Esophagus squamous epithelium (tissue), 5 donors: ENCODE measurements at regions not wholly inside any gene's neighbourhood (a gene's known extent, or its start where the extent isn't known, plus 50 kb on each side); places are given as distances from the start of the nearest gene placed in this dataset.

ENCODE experiments used
- DNase-seq: peaks from one replicate; lab custom pipeline; 2025; lab: John Stamatoyannopoulos, UW
- H3K27ac ChIP-seq, 4 donors: fragments of 200-600 bp; sonication (generic); one replicate each; pipeline ENCODE4 v1.5.1; 2016 to 2019; ENCODE audit warnings: mild to moderate bottlenecking in 1 of 4
- H3K27me3 ChIP-seq, 4 donors: fragments of 200-600 bp; sonication (generic); 1 replicate in 3 of 4; 2 replicates in 1 of 4; pipeline versions ENCODE4 v1.5.1 to v1.6.0; 2017 to 2021; ENCODE audit warnings: antibody characterized with exemption in 1 of 4
- H3K36me3 ChIP-seq, 3 donors: fragments of 200-600 bp; sonication (generic); one replicate each; pipeline ENCODE4 v1.5.1; 2016 to 2019
- H3K4me1 ChIP-seq, 3 donors: fragments of 200-600 bp; sonication (generic); one replicate each; pipeline ENCODE4 v1.5.1; 2017 to 2019
- H3K4me3 ChIP-seq, 4 donors: fragments of 200-600 bp; sonication (generic); 1 replicate in 3 of 4; 2 replicates in 1 of 4; pipeline ENCODE4 v1.5.1; 2016 to 2019; ENCODE audit warnings: mild to moderate bottlenecking in 2 of 4, moderate library complexity in 1 of 4
- H3K9me3 ChIP-seq, 3 donors: fragments of 200-600 bp; sonication (generic); one replicate each; pipeline ENCODE4 v1.5.1; 2016 to 2019
- CTCF ChIP-seq, 6 experiments: fragments of 450-650 bp in 4 of 6; fragments of 200-600 bp in 2 of 6; sonication (generic) in 2 of 6; IDR thresholded peaks; one replicate each; pipeline ENCODE4 v1.5.1; 2016 to 2019; ENCODE audit warnings: antibody characterized with exemption in 6 of 6, mild to moderate bottlenecking in 4 of 6, moderate library complexity in 4 of 6
- POLR2A ChIP-seq, 4 donors: fragments of 450-650 bp; IDR thresholded peaks; one replicate each; pipeline ENCODE4 v1.6.1; 2017; ENCODE audit warnings: antibody characterized with exemption in 4 of 4, mild to moderate bottlenecking in 4 of 4, moderate library complexity in 3 of 4
- WGBS, 2 donors: methylation state at CpG; one replicate each; pipeline ENCODE4 v1.1.5; 2018; 5-methylcytosine and 5-hydroxymethylcytosine counted together
- intact Hi-C: fragments of 100-400 bp; cut with DNase I; formaldehyde crosslinking; loops from one replicate; pipeline ENCODE4 v1.15.0; 2022
- donor health status: DM: yes; HTN: yes; CAD: no.

DNA sequence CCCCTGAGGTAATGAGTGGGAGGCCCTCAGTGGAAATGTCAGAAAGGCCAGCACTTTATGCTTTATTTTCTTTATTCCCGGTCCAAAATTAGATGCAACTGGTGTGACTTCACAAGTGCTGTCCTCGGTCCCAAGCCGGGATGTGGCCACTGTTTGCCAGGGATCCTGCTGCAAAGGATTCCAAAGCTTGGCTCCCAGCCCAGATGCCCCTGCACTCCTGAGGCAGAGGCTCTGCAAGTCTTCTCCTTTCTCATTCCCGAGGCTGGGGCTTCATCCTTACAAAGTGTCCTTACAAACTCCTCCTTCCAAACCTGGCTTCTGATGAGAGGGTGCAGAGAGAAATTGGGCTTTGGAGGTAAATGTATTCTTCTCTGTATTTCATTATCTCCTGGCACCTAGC is 544.3 kb upstream of the DPP6 start:
- intact Hi-C loops = no loop called here
- no peak overlapping the region for H3K27ac ChIP-seq
- WGBS, 2 donors = 44 to 62% methylated on average over 3 to 4 of the region's 4 CpGs
- no peaks in the 10 kb centered on the region for H3K4me1 ChIP-seq
- no peaks in the 10 kb centered on the region for H3K9me3 ChIP-seq
- no peaks in the 10 kb centered on the region for H3K36me3 ChIP-seq
- no peak for TF ChIP-seq POLR2A (IDR thresholded peaks at IDR 0.05)
- no peak for TF ChIP-seq CTCF (IDR thresholded peaks at IDR 0.05)
- H3K27me3 ChIP-seq = no peaks in the 10 kb centered on the region
- DNase-seq = no peak
- H3K4me3 ChIP-seq = no peak overlapping the region

GRCh38 chr7:153509768-153510167 is 542.4 kb upstream of the DPP6 start:
- Histone ChIP-seq H3K4me1 (no peaks in the 10 kb centered on the region), H3K36me3 (no peaks in the 10 kb centered on the region), H3K4me3 (no peak overlapping the region), H3K9me3 (no peaks in the 10 kb centered on the region), H3K27ac (peak overlapping the region in 1 of 4 donors; percentile 19), H3K27me3 (no peaks in the 10 kb centered on the region)
- intact Hi-C loops = no loop called here
- no peak for DNase-seq
- WGBS, 2 donors = 35 to 57% methylated on average over 3 of the region's 3 CpGs
- no peak for TF ChIP-seq CTCF (IDR thresholded peaks at IDR 0.05)
- TF ChIP-seq POLR2A (IDR thresholded peaks at IDR 0.05) = no peak

DNA sequence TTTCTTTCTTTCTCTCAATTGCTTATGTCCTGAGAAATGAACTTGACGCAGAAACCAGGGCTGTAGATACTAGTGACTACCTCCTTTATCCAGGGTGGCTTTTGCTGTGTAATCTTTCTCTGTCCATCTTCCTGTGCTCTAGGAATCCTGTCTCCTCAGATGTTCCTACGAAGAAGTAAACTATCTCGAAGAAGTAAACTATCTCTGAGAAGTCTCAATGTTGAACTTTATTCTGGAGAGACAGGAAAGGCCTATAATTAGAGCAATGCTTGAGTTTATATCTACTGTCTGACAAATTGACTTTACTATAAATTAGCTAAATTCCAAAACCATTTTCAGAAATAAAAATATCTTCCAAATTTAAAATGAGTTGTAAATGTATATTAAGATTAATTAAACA is 541.5 kb upstream of the DPP6 start:
- no peaks in the 10 kb centered on the region for H3K4me1 ChIP-seq
- TF ChIP-seq POLR2A (IDR thresholded peaks at IDR 0.05) = no peak
- no peak for TF ChIP-seq CTCF (IDR thresholded peaks at IDR 0.05)
- H3K36me3 ChIP-seq = no peaks in the 10 kb centered on the region
- DNase-seq = no peak
- no peaks in the 10 kb centered on the region for H3K9me3 ChIP-seq
- no peaks in the 10 kb centered on the region for H3K27me3 ChIP-seq
- 50 to 52% methylated on average over 3 of the region's 3 CpGs for WGBS, 2 donors
- no peak overlapping the region for H3K4me3 ChIP-seq
- intact Hi-C loops = no loop called here
- H3K27ac ChIP-seq = peak overlapping the region in 1 of 4 donors; percentile 19

DNA sequence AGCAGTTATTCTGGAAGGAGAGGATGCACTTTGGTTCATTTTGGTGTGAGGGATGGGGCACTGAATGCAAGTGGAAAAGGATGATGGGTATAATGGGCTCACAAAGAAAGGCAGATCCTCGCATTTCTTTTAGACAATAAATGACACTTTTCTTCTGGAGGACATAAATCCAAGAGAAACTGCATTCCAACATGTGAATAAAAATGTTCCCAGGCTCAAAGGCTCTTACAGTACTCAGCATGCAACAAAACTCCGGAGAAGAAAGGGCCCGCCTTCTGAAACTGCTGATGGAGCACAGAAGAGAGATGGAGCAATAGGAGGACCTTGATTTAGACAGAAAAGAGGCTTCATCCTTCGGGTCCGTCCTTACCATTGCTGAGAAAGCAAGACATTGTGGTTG is 538.2 kb upstream of the DPP6 start:
- 70 to 71% methylated on average over 5 of the region's 5 CpGs for WGBS, 2 donors
- intact Hi-C loops = no loop called here
- DNase-seq = no peak
- Histone ChIP-seq H3K4me1 (no peaks in the 10 kb centered on the region), H3K36me3 (no peaks in the 10 kb centered on the region), H3K27ac (no peak overlapping the region), H3K27me3 (no peaks in the 10 kb centered on the region), H3K4me3 (no peak overlapping the region), H3K9me3 (no peaks in the 10 kb centered on the region)
- TF ChIP-seq CTCF (IDR thresholded peaks at IDR 0.05) (no peak), POLR2A (IDR thresholded peaks at IDR 0.05) (no peak)

- Histone ChIP-seq H3K4me1 (no peaks in the 10 kb centered on the region), H3K36me3 (no peaks in the 10 kb centered on the region), H3K4me3 (no peak overlapping the region), H3K27ac (no peak overlapping the region), H3K9me3 (no peaks in the 10 kb centered on the region), H3K27me3 (peaks cover 0 to 6% (median 0%) of the 10 kb centered on the region in 4 donors)
- no peak for DNase-seq
- 90 to 97% methylated on average over 4 of the region's 4 CpGs for WGBS, 2 donors
- intact Hi-C loops = no loop called here
- TF ChIP-seq CTCF (IDR thresholded peaks at IDR 0.05) (no peak), POLR2A (IDR thresholded peaks at IDR 0.05) (no peak)
Observed at GRCh38 chr7:153515359-153515758, 536.8 kb upstream of the DPP6 start.
